Esophagus squamous epithelium (tissue), 4 donors: ENCODE measurements at regions not wholly inside any gene's neighbourhood (a gene's known extent, or its start where the extent isn't known, plus 50 kb on each side); places are given as distances from the start of the nearest gene placed in this dataset.

Experiments
- CTCF ChIP-seq, 6 experiments: fragments of 450-650 bp in 4 of 6; fragments of 200-600 bp in 2 of 6; sonication (generic) in 2 of 6; IDR thresholded peaks; one replicate each; pipeline ENCODE4 v1.5.1; 2016 to 2019; ENCODE audit warnings: antibody characterized with exemption in 6 of 6, mild to moderate bottlenecking in 4 of 6, moderate library complexity in 4 of 6
- POLR2A ChIP-seq, 4 donors: fragments of 450-650 bp; IDR thresholded peaks; one replicate each; pipeline ENCODE4 v1.6.1; 2017; ENCODE audit warnings: antibody characterized with exemption in 4 of 4, mild to moderate bottlenecking in 4 of 4, moderate library complexity in 3 of 4

GRCh38 chr5:163912046-163912445 is 406.6 kb downstream of the MAT2B start:
- TF ChIP-seq CTCF (IDR thresholded peaks at IDR 0.05) (no peak), POLR2A (IDR thresholded peaks at IDR 0.05) (no peak)
